ENCODE measurements at regions not wholly inside any gene's neighbourhood (a gene's known extent, or its start where the extent isn't known, plus 50 kb on each side); places are given as distances from the start of the nearest gene placed in this dataset.

DNA sequence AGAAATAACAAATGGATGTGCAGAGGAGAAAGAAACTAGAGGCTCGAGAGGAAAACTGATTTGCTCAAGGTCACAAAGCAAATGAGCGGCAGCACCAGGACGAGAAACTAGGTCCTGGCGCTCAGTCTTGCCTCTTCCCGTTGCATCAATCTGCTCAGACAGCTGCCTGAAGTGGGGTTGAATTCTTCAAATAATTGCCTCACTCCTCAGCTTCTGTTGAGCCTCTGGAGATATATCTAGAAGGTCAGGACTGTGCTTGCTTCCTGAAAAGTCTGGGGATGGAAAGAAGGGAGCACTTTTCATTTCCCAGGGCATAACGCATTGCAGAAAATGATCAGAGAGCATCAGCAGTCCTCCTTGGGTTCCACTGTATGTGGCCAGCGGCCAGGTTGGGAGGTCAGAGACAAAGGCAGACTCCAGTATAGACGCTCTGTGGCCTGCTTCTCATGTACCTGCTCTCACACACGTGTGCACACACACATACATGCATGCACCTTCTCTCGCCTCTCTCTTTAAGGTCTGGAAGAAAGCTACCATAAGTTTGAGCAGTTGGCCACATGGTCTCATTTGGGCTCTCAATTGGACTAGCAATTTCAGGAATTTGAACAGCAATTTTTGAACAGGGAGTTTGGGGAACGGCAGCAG, 83.7 kb upstream of the DUSP5 start:
- TF ChIP-seq FOXA1 (IDR thresholded peaks at IDR 0.05) (no peak), FOXA2 (IDR thresholded peaks at IDR 0.05) (no peak), SP1 (IDR thresholded peaks at IDR 0.05) (no peak), HNF4A (conservative IDR thresholded peaks at IDR 0.05) (no peak), RXRA (IDR thresholded peaks at IDR 0.05) (no peak), JUND (IDR thresholded peaks at IDR 0.05) (no peak), MAX (IDR thresholded peaks at IDR 0.05) (no peak), CTCF (IDR thresholded peaks at IDR 0.05; ENCODE audit: low read depth, low read length, missing input control) (no peak), NR2F2 (IDR thresholded peaks at IDR 0.05) (no peak), REST (IDR thresholded peaks at IDR 0.05) (no peak), HNF4G (IDR thresholded peaks at IDR 0.05) (no peak), EGR1 (IDR thresholded peaks at IDR 0.05; ENCODE audit: low read depth in 2 of 2) (no peak), YY1 (IDR thresholded peaks at IDR 0.05) (no peak), ZBTB33 (IDR thresholded peaks at IDR 0.05) (no peak), RAD21 (IDR thresholded peaks at IDR 0.05) (no peak), TAF1 (conservative IDR thresholded peaks at IDR 0.05) (no peak)
- TF ChIP-seq, protein P1, sequence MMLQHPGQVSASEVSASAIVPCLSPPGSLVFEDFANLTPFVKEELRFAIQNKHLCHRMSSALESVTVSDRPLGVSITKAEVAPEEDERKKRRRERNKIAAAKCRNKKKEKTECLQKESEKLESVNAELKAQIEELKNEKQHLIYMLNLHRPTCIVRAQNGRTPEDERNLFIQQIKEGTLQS (IDR thresholded peaks at IDR 0.05), result no peak
- Histone ChIP-seq H3K36me3 (ENCODE audit: control insufficient read depth in 4 of 4, insufficient read depth in 3 of 4, low read depth in 1 of 4, low read length in 3 of 4) (no peaks in the 10 kb centered on the region), H3K9ac (ENCODE audit: low read depth in 1 of 2, low read length in 2 of 2) (no peak overlapping the region), H3K27ac (ENCODE audit: low read depth in 1 of 2, low read length in 2 of 2) (no peak overlapping the region), H3K27me3 (ENCODE audit: control insufficient read depth in 4 of 4, insufficient read depth in 4 of 4, low read length in 3 of 4) (no peaks in the 10 kb centered on the region), H3K4me1 (ENCODE audit: control insufficient read depth in 4 of 4, insufficient read depth in 4 of 4, low read length in 3 of 4) (peaks cover 2 to 10% (median 6%) of the 10 kb centered on the region in 4 donors), H3K4me3 (ENCODE audit: low read depth in 1 of 3, low read length in 3 of 3) (no peak overlapping the region), H3K9me3 (ENCODE audit: control insufficient read depth in 4 of 4, low read length in 3 of 4) (no peaks in the 10 kb centered on the region)
- DNase-seq (ENCODE audit: low spot score), result no peak
- 91% methylated on average over 11 of the region's 11 CpGs for WGBS

Data from liver (tissue), 8 donors.